ENCODE measurements at regions not wholly inside any gene's neighbourhood (a gene's known extent, or its start where the extent isn't known, plus 50 kb on each side); places are given as distances from the start of the nearest gene placed in this dataset.

DNA sequence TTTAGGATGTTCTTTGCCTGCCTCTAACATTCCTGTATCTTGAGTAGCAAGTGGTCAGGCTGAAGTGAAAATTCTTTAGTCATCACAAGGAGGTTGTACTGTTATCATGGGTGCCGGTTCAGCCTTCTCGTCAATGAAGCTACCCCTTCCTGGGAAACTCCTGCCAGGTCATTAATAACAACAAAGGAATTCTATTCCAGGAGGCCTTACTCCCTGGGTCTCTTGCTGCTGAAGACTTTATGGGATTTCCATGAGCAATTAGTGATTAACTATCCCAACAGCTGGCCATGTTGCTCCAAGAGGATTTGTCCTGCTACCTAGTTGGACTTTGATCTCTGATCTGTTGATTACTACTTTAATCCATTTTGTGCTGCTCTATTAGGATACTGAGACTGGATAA lies 62.7 kb upstream of the ELOVL5 start:
- no peaks in the 10 kb centered on the region for H3K9me3 ChIP-seq (ENCODE audit: control insufficient read depth, low read length)
- H2BK5ac ChIP-seq (ENCODE audit: low read depth, low read length, poor library complexity, severe bottlenecking) = no peak overlapping the region
- H3K4me3 ChIP-seq (ENCODE audit: insufficient read depth in 1 of 2, low read depth in 1 of 2, low read length in 2 of 2) = no peak overlapping the region
- no peaks in the 10 kb centered on the region for H3K4me1 ChIP-seq (ENCODE audit: control insufficient read depth, insufficient read depth, low read depth, low read length)
- no peak overlapping the region for H3K23ac ChIP-seq (ENCODE audit: low read length in 2 of 2)
- H4K91ac ChIP-seq (ENCODE audit: low read length) = no peak overlapping the region
- no peak for DNase-seq
- H3K36me3 ChIP-seq (ENCODE audit: control insufficient read depth in 1 of 2, insufficient read depth in 2 of 2, low read depth in 1 of 2, low read length in 2 of 2) = no peaks in the 10 kb centered on the region
- H3K14ac ChIP-seq (ENCODE audit: low read length in 2 of 2) = no peak overlapping the region
- H3K79me1 ChIP-seq (replicated peaks; ENCODE audit: low read length, poor library complexity, severe bottlenecking) = no peaks in the 10 kb centered on the region
- H3K27ac ChIP-seq (ENCODE audit: low read length, poor library complexity, severe bottlenecking) = peak overlapping the region; percentile 12
- no peak overlapping the region for H2BK12ac ChIP-seq (ENCODE audit: low read length in 2 of 2)
- H3K9ac ChIP-seq (ENCODE audit: low read length) = no peak overlapping the region
- 93% methylated on average over 2 of the region's 2 CpGs for WGBS
- H3K27me3 ChIP-seq (ENCODE audit: control insufficient read depth in 1 of 2, insufficient read depth in 1 of 2, low read length in 2 of 2) = no peaks in the 10 kb centered on the region
- no peak overlapping the region for H2AK5ac ChIP-seq (ENCODE audit: low read length, severe bottlenecking)
- no peak overlapping the region for H4K8ac ChIP-seq (ENCODE audit: low read length)
- no peak overlapping the region for H2BK120ac ChIP-seq (ENCODE audit: low read depth, low read length)
- no peak overlapping the region for H3K4me2 ChIP-seq (ENCODE audit: low read length, poor library complexity, severe bottlenecking)
- H2BK15ac ChIP-seq (ENCODE audit: low read depth, poor library complexity, severe bottlenecking) = no peak overlapping the region
- H3K4ac ChIP-seq (ENCODE audit: low read depth in 1 of 2, low read length in 2 of 2) = no peak overlapping the region
- no peak overlapping the region for H3K18ac ChIP-seq (ENCODE audit: low read depth in 1 of 2, low read length in 2 of 2)
- H2AFZ ChIP-seq (ENCODE audit: low read depth, low read length) = no peak overlapping the region

GRCh38 chr6:53410508-53411258 lies 61.9 kb upstream of the ELOVL5 start:
- no peak overlapping the region for H3K23ac ChIP-seq (ENCODE audit: low read length in 2 of 2)
- H3K36me3 ChIP-seq (ENCODE audit: control insufficient read depth in 1 of 2, insufficient read depth in 2 of 2, low read depth in 1 of 2, low read length in 2 of 2) = no peaks in the 10 kb centered on the region
- no peak overlapping the region for H4K91ac ChIP-seq (ENCODE audit: low read length)
- H3K9me3 ChIP-seq (ENCODE audit: control insufficient read depth, low read length) = no peaks in the 10 kb centered on the region
- H2BK15ac ChIP-seq (ENCODE audit: low read depth, poor library complexity, severe bottlenecking) = no peak overlapping the region
- H4K8ac ChIP-seq (ENCODE audit: low read length) = no peak overlapping the region
- no peaks in the 10 kb centered on the region for H3K79me1 ChIP-seq (replicated peaks; ENCODE audit: low read length, poor library complexity, severe bottlenecking)
- H2AK5ac ChIP-seq (ENCODE audit: low read length, severe bottlenecking) = no peak overlapping the region
- no peak overlapping the region for H2BK12ac ChIP-seq (ENCODE audit: low read length in 2 of 2)
- no peak overlapping the region for H2BK5ac ChIP-seq (ENCODE audit: low read depth, low read length, poor library complexity, severe bottlenecking)
- no peaks in the 10 kb centered on the region for H3K27me3 ChIP-seq (ENCODE audit: control insufficient read depth in 1 of 2, insufficient read depth in 1 of 2, low read length in 2 of 2)
- H2AFZ ChIP-seq (ENCODE audit: low read depth, low read length) = no peak overlapping the region
- peak; percentile 46 for DNase-seq
- H3K4me1 ChIP-seq (ENCODE audit: control insufficient read depth, insufficient read depth, low read depth, low read length) = no peaks in the 10 kb centered on the region
- no peak overlapping the region for H3K27ac ChIP-seq (ENCODE audit: low read length, poor library complexity, severe bottlenecking)
- no peak overlapping the region for H3K4ac ChIP-seq (ENCODE audit: low read depth in 1 of 2, low read length in 2 of 2)
- H3K14ac ChIP-seq (ENCODE audit: low read length in 2 of 2) = no peak overlapping the region
- no peak overlapping the region for H2BK120ac ChIP-seq (ENCODE audit: low read depth, low read length)
- no peak overlapping the region for H3K4me3 ChIP-seq (ENCODE audit: insufficient read depth in 1 of 2, low read depth in 1 of 2, low read length in 2 of 2)
- 51% methylated on average over 8 of the region's 9 CpGs for WGBS
- no peak overlapping the region for H3K4me2 ChIP-seq (ENCODE audit: low read length, poor library complexity, severe bottlenecking)
- no peak overlapping the region for H3K18ac ChIP-seq (ENCODE audit: low read depth in 1 of 2, low read length in 2 of 2)
- H3K9ac ChIP-seq (ENCODE audit: low read length) = peak overlapping the region; percentile 5

GRCh38 chr6:53408826-53409225 lies 60.1 kb upstream of the ELOVL5 start:
- no peak overlapping the region for H3K4ac ChIP-seq (ENCODE audit: low read depth in 1 of 2, low read length in 2 of 2)
- H3K14ac ChIP-seq (ENCODE audit: low read length in 2 of 2) = no peak overlapping the region
- H3K23ac ChIP-seq (ENCODE audit: low read length in 2 of 2) = no peak overlapping the region
- no peak overlapping the region for H2AK5ac ChIP-seq (ENCODE audit: low read length, severe bottlenecking)
- no peaks in the 10 kb centered on the region for H3K36me3 ChIP-seq (ENCODE audit: control insufficient read depth in 1 of 2, insufficient read depth in 2 of 2, low read depth in 1 of 2, low read length in 2 of 2)
- no peak overlapping the region for H2BK120ac ChIP-seq (ENCODE audit: low read depth, low read length)
- no peak overlapping the region for H2AFZ ChIP-seq (ENCODE audit: low read depth, low read length)
- no peak overlapping the region for H3K4me3 ChIP-seq (ENCODE audit: insufficient read depth in 1 of 2, low read depth in 1 of 2, low read length in 2 of 2)
- DNase-seq = no peak
- H3K79me1 ChIP-seq (replicated peaks; ENCODE audit: low read length, poor library complexity, severe bottlenecking) = no peaks in the 10 kb centered on the region
- H3K18ac ChIP-seq (ENCODE audit: low read depth in 1 of 2, low read length in 2 of 2) = no peak overlapping the region
- no peak overlapping the region for H2BK12ac ChIP-seq (ENCODE audit: low read length in 2 of 2)
- no peak overlapping the region for H4K91ac ChIP-seq (ENCODE audit: low read length)
- no peak overlapping the region for H4K8ac ChIP-seq (ENCODE audit: low read length)
- no peak overlapping the region for H3K27ac ChIP-seq (ENCODE audit: low read length, poor library complexity, severe bottlenecking)
- H3K27me3 ChIP-seq (ENCODE audit: control insufficient read depth in 1 of 2, insufficient read depth in 1 of 2, low read length in 2 of 2) = no peaks in the 10 kb centered on the region
- H3K4me1 ChIP-seq (ENCODE audit: control insufficient read depth, insufficient read depth, low read depth, low read length) = no peaks in the 10 kb centered on the region
- H2BK5ac ChIP-seq (ENCODE audit: low read depth, low read length, poor library complexity, severe bottlenecking) = no peak overlapping the region
- no peaks in the 10 kb centered on the region for H3K9me3 ChIP-seq (ENCODE audit: control insufficient read depth, low read length)
- H3K4me2 ChIP-seq (ENCODE audit: low read length, poor library complexity, severe bottlenecking) = no peak overlapping the region
- no peak overlapping the region for H3K9ac ChIP-seq (ENCODE audit: low read length)
- no peak overlapping the region for H2BK15ac ChIP-seq (ENCODE audit: low read depth, poor library complexity, severe bottlenecking)

- H3K23ac ChIP-seq (ENCODE audit: low read length in 2 of 2) = no peak overlapping the region
- H3K4me1 ChIP-seq (ENCODE audit: control insufficient read depth, insufficient read depth, low read depth, low read length) = no peaks in the 10 kb centered on the region
- H2AK5ac ChIP-seq (ENCODE audit: low read length, severe bottlenecking) = no peak overlapping the region
- DNase-seq = no peak
- H3K27ac ChIP-seq (ENCODE audit: low read length, poor library complexity, severe bottlenecking) = no peak overlapping the region
- no peak overlapping the region for H2BK12ac ChIP-seq (ENCODE audit: low read length in 2 of 2)
- H2AFZ ChIP-seq (ENCODE audit: low read depth, low read length) = no peak overlapping the region
- no peak overlapping the region for H2BK5ac ChIP-seq (ENCODE audit: low read depth, low read length, poor library complexity, severe bottlenecking)
- no peak overlapping the region for H3K4ac ChIP-seq (ENCODE audit: low read depth in 1 of 2, low read length in 2 of 2)
- H3K4me3 ChIP-seq (ENCODE audit: insufficient read depth in 1 of 2, low read depth in 1 of 2, low read length in 2 of 2) = no peak overlapping the region
- H3K79me1 ChIP-seq (replicated peaks; ENCODE audit: low read length, poor library complexity, severe bottlenecking) = no peaks in the 10 kb centered on the region
- H2BK15ac ChIP-seq (ENCODE audit: low read depth, poor library complexity, severe bottlenecking) = no peak overlapping the region
- no peak overlapping the region for H4K91ac ChIP-seq (ENCODE audit: low read length)
- no peak overlapping the region for H4K8ac ChIP-seq (ENCODE audit: low read length)
- H3K4me2 ChIP-seq (ENCODE audit: low read length, poor library complexity, severe bottlenecking) = no peak overlapping the region
- H3K36me3 ChIP-seq (ENCODE audit: control insufficient read depth in 1 of 2, insufficient read depth in 2 of 2, low read depth in 1 of 2, low read length in 2 of 2) = no peaks in the 10 kb centered on the region
- H3K18ac ChIP-seq (ENCODE audit: low read depth in 1 of 2, low read length in 2 of 2) = no peak overlapping the region
- no peak overlapping the region for H3K14ac ChIP-seq (ENCODE audit: low read length in 2 of 2)
- no peak overlapping the region for H2BK120ac ChIP-seq (ENCODE audit: low read depth, low read length)
- no peak overlapping the region for H3K9ac ChIP-seq (ENCODE audit: low read length)
- H3K9me3 ChIP-seq (ENCODE audit: control insufficient read depth, low read length) = no peaks in the 10 kb centered on the region
- H3K27me3 ChIP-seq (ENCODE audit: control insufficient read depth in 1 of 2, insufficient read depth in 1 of 2, low read length in 2 of 2) = no peaks in the 10 kb centered on the region
Observed at GRCh38 chr6:53399027-53399344, 50.2 kb upstream of the ELOVL5 start.

Data from mesenchymal stem cell (in vitro differentiated cells and primary cell).